Lower leg skin (tissue), 4 donors: ENCODE measurements at regions not wholly inside any gene's neighbourhood (a gene's known extent, or its start where the extent isn't known, plus 50 kb on each side); places are given as distances from the start of the nearest gene placed in this dataset.
"Not testable (repeated sequence)": the region's sequence is repeated elsewhere in the genome, so short reads cannot be mapped to it uniquely, and the experiment has no call there.

Experiments
- DNase-seq, 2 donors: peaks; one replicate each; pipeline ENCODE4 v3.0.0-alpha.2; 2019; ENCODE audit warnings: low spot score in 2 of 2
- H3K4me3 ChIP-seq: fragments of 200-600 bp; sonication (generic); 2 replicates; pipeline ENCODE4 v1.5.1; 2017; ENCODE audit warnings: mild to moderate bottlenecking, low read depth; ENCODE audit not compliant: poor library complexity, severe bottlenecking
- POLR2A ChIP-seq, 2 donors: fragments of 450-650 bp; IDR thresholded peaks; one replicate each; pipeline ENCODE4 v1.6.1; 2016 to 2017; ENCODE audit warnings: antibody characterized with exemption in 2 of 2, mild to moderate bottlenecking in 1 of 2, moderate library complexity in 1 of 2
- WGBS, 2 donors: methylation state at CpG; one replicate each; pipeline ENCODE4 v1.1.5; 2018; 5-methylcytosine and 5-hydroxymethylcytosine counted together
- intact Hi-C: fragments of 100-400 bp; cut with DNase I; formaldehyde crosslinking; loops from one replicate; pipeline ENCODE4 v1.15.0; 2023; ENCODE audit warnings: low total_unique reads
- TF ChIP-seq, protein P1 (sequence below), 3 donors: fragments of 450-650 bp; IDR thresholded peaks; one replicate each; pipeline ENCODE4 v1.5.1; 2016; ENCODE audit warnings: antibody characterized with exemption in 3 of 3, mild to moderate bottlenecking in 3 of 3, moderate library complexity in 2 of 3

DNA sequence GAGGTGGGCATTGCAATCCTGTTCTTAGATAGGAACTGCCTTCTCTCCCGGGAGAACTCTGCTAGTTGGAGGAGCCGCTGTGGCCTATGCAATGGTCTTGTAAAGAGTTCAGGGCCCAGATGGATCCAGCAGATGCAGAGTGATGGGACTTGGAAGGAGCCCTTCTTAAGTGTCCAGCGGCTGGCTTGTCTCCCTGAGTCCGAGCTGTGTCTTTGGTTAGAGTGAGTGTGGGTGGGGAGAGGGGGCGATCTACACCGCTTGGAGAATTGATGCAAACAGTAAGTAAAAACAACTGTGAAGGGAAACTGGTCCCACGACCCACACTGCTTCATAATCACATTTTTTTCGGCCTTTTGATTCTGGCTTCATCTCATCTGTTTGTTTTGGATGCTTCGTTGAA lies 89.8 kb upstream of the CYRIA start:
- intact Hi-C loops = no loop called here
- TF ChIP-seq, protein P1, sequence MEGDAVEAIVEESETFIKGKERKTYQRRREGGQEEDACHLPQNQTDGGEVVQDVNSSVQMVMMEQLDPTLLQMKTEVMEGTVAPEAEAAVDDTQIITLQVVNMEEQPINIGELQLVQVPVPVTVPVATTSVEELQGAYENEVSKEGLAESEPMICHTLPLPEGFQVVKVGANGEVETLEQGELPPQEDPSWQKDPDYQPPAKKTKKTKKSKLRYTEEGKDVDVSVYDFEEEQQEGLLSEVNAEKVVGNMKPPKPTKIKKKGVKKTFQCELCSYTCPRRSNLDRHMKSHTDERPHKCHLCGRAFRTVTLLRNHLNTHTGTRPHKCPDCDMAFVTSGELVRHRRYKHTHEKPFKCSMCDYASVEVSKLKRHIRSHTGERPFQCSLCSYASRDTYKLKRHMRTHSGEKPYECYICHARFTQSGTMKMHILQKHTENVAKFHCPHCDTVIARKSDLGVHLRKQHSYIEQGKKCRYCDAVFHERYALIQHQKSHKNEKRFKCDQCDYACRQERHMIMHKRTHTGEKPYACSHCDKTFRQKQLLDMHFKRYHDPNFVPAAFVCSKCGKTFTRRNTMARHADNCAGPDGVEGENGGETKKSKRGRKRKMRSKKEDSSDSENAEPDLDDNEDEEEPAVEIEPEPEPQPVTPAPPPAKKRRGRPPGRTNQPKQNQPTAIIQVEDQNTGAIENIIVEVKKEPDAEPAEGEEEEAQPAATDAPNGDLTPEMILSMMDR (IDR thresholded peaks at IDR 0.05) = no peak
- TF ChIP-seq POLR2A (IDR thresholded peaks at IDR 0.05) = no peak
- DNase-seq = peak in 1 of 2 donors; percentile 68
- H3K4me3 ChIP-seq = no peak overlapping the region
- WGBS, 2 donors = 83 to 85% methylated on average over 9 of the region's 9 CpGs

DNA sequence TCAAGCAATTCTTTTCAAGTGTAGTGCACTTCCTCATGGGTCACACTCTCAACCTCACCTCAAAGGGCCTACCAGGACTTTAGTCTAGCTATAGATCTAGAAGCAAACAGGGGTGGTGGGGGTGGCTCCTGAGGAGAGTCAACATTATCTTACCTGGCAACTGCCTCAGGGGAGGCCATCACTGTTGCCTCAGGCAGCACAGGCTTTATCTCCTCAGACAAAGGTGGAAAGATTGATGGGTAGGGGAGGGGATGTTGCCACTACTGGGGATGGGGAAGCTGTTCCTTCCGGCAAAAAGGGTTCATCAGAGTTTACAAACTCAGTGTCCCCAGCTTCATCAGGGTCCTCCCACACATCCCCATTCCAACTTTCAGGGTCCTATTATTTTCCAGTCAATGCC lies 87.4 kb upstream of the CYRIA start:
- intact Hi-C loops, DNase-seq, H3K4me3 ChIP-seq: not testable (repeated sequence)
- WGBS, 2 donors = 83 to 100% methylated on average over 1 of the region's 1 CpG

DNA sequence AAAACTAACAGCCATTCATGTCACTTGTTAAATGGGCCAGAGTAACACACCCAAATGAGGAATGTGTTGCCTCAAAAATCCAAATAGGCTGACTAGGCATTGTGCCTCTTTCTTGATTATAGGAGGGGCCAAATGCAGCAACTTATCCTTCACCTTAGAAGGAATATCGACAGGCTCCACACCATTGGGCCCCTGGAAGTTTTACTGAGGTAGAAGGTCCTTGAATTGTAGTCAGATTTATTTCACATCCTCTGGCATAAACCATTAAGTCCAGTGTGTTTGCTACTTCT lies 85.2 kb upstream of the CYRIA start:
- intact Hi-C loops, H3K4me3 ChIP-seq, DNase-seq: not testable (repeated sequence)
- 43 to 81% methylated on average over 1 of the region's 1 CpG for WGBS, 2 donors

DNA sequence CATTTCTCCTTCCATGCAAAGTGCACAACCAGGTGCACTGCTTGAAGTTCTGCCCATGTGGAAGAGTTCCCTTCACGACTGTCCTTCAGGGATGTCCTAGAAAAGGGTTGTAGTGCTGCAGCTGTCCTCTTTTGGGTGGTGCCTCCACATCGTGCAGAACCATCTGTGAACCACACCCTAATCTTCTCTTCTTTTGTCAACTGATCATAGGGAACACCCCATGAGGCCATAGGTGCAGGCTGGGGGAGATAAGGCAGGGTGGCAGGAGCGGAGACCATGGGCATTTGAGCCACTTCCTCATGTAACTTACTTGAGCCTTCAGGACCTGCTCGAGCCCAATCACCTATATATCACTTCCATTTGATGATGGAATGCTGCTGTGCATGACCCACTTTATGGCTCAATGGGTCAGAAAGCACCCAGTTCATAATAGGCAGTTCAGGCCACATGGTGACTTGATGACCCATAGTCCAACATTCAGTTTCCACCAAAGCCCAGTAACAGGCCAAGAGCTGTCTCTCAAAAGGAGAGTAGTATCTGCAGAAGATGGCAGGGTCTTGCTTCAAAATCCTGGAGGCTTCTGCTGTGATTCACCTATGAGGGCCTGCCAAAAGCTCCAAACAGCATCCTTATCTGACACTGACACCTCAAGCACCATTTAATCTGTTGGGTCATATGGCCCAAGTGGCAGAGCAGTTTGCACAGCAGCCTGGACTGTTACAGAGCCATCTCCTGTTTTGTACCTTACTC lies 84.7 kb upstream of the CYRIA start:
- TF ChIP-seq, protein P1 (IDR thresholded peaks at IDR 0.05) = no peak
- no peak for TF ChIP-seq POLR2A (IDR thresholded peaks at IDR 0.05)
- DNase-seq = no peak
- intact Hi-C loops = no loop called here
- WGBS, 2 donors = 62 to 69% methylated on average over 4 of the region's 4 CpGs
- H3K4me3 ChIP-seq = no peak overlapping the region

DNA sequence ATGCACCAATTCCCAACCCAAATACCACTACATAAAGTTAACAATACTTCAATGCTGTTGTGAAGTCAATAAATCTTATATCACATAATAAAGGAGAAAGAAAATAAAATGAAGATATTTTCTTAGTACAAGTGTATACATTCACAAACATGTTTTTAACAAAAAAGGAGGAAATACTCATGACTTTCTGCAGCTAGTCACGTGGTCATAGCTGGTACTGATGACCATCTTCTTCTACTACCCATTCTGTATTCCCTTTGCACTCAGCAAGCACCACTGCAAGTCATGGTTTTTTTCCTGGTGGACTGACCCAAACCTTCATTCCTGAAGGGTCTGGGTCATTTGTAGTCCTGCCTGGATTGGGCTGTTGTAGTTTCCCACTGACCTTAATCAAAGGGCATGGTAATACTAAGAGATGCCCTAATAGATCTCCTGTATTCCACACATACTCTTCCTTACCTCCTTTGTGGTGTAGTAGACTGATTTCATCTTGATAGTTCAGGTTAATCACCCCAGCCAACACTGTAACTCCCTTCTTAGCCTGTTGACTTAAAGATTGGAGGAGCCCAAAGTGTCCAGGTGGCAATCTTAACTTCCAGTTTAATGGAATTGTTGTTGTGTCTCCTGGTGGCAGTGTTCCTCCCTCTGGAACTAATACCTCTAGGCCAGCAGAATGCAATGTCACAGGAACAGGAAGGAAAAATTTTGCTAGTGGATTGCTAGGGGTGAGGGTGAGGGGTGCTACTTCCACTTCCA lies 83.1 kb upstream of the CYRIA start:
- DNase-seq, H3K4me3 ChIP-seq, intact Hi-C loops: not testable (repeated sequence)
- WGBS, 2 donors = 51 to 74% methylated on average over 1 of the region's 1 CpG

DNA sequence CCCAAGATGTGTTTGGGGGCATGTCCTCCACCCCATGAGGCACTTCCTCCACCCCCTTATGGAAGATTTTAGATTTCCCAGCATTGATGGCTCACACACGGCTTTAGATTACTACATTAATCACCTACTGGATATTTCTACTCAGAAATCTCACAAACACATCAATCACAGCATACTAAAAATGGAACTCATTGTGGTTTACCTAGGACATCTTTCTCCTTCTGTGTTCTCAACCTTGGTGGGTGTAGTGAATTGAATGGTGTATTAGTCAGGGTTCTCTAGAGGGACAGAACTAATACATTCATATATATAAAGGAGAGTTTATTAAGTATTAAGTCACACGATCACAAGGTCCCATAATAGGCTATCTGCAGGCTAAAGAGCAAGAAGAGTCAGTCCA lies 82.1 kb upstream of the CYRIA start:
- no peak overlapping the region for H3K4me3 ChIP-seq
- TF ChIP-seq POLR2A (IDR thresholded peaks at IDR 0.05) = no peak
- TF ChIP-seq, protein P1 (IDR thresholded peaks at IDR 0.05) = no peak
- WGBS, 2 donors = 88 to 93% methylated on average over 2 of the region's 2 CpGs
- intact Hi-C loops = no loop called here
- DNase-seq = no peak

DNA sequence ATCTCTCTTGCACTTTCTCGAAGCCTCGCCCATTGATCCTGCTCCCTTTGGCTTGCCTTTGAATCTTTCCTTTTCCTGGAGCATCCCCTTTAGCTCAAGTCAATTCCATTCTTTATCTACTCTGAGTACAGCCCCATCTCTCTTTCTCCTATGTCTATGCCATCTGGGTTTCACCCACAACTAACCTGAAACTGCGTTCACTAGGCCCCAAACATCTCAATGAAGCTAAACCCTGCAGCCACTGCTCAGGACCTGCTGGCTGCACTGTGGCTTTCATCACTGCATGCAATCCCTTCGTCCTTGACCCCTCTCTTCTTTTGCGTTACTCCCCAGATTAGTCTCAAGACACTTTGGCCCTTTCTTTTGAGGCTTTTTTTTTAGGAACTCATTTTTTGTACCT lies 81.6 kb upstream of the CYRIA start:
- no peak for DNase-seq
- intact Hi-C loops = no loop called here
- H3K4me3 ChIP-seq = no peak overlapping the region
- WGBS, 2 donors = 91 to 93% methylated on average over 5 of the region's 5 CpGs
- TF ChIP-seq, protein P1 (IDR thresholded peaks at IDR 0.05) = no peak
- TF ChIP-seq POLR2A (IDR thresholded peaks at IDR 0.05) = no peak
